ENCODE measurements at regions not wholly inside any gene's neighbourhood (a gene's known extent, or its start where the extent isn't known, plus 50 kb on each side); places are given as distances from the start of the nearest gene placed in this dataset.
A peak's percentile ranks its signal among the peaks of the same experiment; 100 is the strongest.

GRCh38 chr15:25955628-25956027, 92.5 kb upstream of the ATP10A start:
- DNase-seq (ENCODE audit: low spot score): no peak

DNA sequence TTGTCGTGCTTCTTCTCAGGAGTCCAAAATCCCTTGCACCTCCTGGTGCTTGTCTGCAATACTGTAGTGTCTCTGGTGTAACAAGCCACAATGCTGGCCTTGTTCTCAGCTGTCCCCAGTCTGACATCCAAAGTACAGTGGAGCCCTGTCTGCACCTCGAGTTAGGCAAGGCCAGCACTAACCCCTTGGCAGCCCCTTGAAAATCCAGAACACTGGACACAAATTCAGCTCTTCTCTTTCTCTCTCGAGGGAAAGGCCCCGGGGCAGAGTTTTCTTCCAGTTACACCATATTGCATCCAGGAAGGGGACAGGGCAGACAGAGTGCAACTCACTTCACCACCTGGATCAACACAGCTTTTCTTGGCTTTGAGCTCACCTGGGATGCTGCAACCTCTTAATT, 91.3 kb upstream of the ATP10A start:
- DNase-seq (ENCODE audit: low spot score): no peak

GRCh38 chr15:25950014-25950413, 86.9 kb upstream of the ATP10A start:
- DNase-seq (ENCODE audit: low spot score): no peak

DNA sequence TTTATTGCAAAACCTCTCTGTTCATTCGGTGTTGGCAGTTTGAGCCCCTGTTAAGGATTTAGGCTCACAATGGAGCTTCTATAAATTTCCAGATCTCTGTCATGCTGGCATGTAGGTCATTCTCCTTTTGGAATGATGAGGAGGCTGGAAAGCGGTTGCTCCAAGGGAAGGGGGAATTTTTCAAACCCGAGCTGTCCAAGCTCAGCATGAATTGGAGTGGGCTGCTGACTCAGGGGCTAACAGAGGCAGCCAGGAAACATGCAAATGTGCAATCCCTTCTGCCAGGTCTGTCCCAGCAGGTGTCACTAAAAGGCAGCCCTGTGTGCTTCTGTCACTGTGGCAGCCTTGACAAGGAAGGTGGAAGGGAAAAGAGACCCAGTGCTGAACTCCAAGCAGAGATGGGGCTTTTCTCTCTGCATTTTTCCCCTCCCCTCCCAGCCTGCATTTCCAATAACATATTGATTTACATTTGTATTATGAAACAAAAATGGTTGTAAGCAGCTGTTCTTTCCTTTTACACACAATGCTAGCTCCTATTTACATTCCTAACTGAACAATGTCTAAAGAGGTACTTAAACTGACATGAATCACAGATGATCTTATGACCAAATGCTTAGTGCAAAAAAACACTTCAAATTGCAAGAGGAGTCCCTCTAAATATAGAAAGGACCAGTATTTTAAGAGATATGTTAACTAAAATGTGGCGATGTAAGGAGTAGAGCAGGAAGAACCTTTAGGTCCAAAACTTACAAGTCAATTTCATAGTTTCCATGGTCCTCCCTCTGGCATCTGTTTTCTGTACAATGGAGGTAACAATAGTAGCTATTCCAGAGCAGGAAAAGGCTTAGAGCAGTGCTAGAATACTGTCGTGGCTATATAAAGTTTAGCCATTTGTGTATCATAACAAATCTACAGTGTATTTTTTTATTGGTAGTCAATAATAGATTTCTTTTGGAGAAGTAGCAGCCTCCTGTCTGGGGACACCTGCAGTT, 84.5 kb upstream of the ATP10A start:
- DNase-seq (ENCODE audit: low spot score): peak; percentile 45

- no peak for DNase-seq (ENCODE audit: low spot score)
Observed at GRCh38 chr15:25946241-25946805, 83.2 kb upstream of the ATP10A start.

DNA sequence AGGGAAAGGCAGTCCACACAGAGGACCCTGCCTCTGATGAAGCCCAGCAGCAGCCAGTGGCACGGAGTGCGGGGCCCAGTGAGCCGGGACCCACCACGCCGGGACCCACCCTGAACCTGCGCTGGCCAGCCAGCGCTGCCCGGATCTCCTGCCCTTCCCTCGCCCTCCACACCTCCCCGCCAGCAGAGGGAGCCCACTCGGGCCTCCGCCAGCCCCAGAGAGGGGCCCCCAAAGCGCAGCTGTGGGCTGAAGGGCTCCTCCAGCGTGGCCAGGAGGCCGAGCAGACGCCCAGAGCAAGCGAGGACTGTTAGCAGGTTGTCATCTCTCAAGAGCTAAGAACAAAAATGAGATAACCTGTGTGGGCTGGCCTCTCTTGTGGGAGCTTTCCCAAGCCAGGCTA, 81.3 kb upstream of the ATP10A start:
- DNase-seq (ENCODE audit: low spot score): no peak

DNA sequence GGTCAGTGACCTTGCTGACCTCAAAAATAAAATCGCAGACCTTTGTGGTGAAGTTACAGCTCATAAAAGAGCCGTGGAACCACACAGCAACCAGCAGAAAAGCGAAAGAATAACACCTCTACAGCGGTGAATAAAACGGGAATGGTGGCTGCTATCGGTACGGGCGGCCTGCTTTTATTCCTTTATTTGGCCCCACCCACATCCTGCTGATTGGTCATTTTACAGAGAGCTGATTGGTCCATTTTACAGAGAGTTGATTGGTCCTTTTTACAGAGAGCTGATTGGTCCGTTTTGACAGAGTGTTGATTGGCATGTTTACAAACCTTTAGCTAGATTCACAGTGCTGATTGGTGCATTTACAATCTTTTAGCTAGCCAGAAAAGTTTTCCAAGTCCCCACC, 80.7 kb upstream of the ATP10A start:
- DNase-seq (ENCODE audit: low spot score): no peak

DNA sequence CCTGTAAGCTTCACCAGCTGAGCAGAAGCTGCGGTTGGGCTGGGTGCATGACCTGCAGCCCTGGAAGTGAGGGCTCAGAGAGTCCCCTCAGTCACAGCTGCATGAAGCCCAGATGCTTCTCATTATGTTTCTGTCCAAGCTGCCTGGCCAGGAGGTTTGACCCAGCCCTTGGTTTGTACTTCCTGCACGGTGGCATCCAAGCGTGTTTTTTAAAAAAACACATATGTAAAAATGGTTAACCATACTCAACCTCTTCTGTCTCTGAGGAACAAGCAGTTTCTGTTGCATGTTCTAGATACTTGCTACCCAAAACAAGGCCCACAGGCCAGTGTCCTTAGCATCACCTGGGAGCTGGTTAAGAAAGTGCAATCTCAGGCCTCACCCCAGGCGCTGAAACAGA, 76.0 kb upstream of the ATP10A start:
- no peak for DNase-seq (ENCODE audit: low spot score)

- no peak for DNase-seq (ENCODE audit: low spot score)
Observed at GRCh38 chr15:25937796-25938195, 74.7 kb upstream of the ATP10A start.

GRCh38 chr15:25936004-25936403, 72.9 kb upstream of the ATP10A start:
- DNase-seq (ENCODE audit: low spot score): no peak

GRCh38 chr15:25933456-25934158, 70.5 kb upstream of the ATP10A start:
- DNase-seq (ENCODE audit: low spot score): peak; percentile 59

DNA sequence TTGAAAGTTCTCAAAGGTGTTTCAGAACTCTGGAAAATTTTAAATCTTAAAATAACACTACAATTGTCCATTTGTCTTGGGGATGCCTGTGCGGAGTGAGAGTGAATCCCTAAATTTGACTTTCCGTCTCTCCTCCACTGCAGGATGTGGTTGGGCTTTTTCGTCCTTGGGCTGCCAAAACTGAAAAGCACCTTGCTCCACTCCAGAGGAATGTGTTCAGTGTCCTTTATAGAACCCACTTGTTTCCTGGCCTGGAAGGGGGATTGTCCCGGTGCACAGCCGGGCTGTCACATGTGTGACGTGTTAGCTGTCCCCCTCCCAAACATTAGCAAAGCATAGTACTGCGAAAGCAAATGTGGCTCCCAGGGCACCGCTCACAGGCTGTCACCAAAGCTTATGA, 69.6 kb upstream of the ATP10A start:
- no peak for DNase-seq (ENCODE audit: low spot score)

GRCh38 chr15:25931851-25932250, 68.7 kb upstream of the ATP10A start:
- DNase-seq (ENCODE audit: low spot score): peak; percentile 65

DNA sequence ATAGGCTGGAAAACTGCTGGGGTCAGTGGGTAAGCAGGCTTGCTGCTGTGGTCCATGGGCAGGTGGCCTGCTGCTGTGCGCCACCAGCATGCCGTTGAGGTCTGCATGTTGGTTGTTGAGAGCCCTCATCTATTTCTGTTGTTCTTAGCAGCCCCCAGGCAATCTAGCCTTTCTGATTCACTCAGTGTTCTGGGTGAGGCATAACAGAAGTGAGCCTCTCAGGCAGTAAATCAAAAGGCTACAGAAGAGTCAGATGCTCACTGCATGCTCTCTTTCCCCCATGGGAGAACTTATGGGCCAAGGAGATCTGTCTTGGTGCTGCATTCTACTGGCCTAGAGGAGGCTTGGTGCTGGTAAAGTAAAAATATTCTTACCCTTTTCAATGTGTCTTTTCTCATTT, 67.8 kb upstream of the ATP10A start:
- no peak for DNase-seq (ENCODE audit: low spot score)

Measured in COLO829 (cell line).